Fibroblast of the conjunctiva (primary cell): ENCODE measurements at regions not wholly inside any gene's neighbourhood (a gene's known extent, or its start where the extent isn't known, plus 50 kb on each side); places are given as distances from the start of the nearest gene placed in this dataset.

ENCODE experiments used
- DNase-seq: peaks from one replicate; pipeline ENCODE4 v3.0.0-alpha.2; 2010; ENCODE audit warnings: low read depth

GRCh38 chr6:209432-210103 is 82.7 kb upstream of the DUSP22 start:
- DNase-seq, result no peak

- DNase-seq, result no peak
These were observed 82.2 kb upstream of the DUSP22 start for GRCh38 chr6:210104-210456.

GRCh38 chr6:210778-211374 is 81.4 kb upstream of the DUSP22 start:
- DNase-seq, result no peak

GRCh38 chr6:211871-212497 is 80.3 kb upstream of the DUSP22 start:
- DNase-seq, result no peak

GRCh38 chr6:213284-213683 is 79.0 kb upstream of the DUSP22 start:
- no peak for DNase-seq

GRCh38 chr6:214428-214827 is 77.9 kb upstream of the DUSP22 start:
- DNase-seq, result no peak

- DNase-seq, result no peak
These were observed 76.8 kb upstream of the DUSP22 start for GRCh38 chr6:215335-216034.

- DNase-seq, result no peak
These were observed 75.1 kb upstream of the DUSP22 start for GRCh38 chr6:217048-217659.

GRCh38 chr6:218153-219018 is 73.9 kb upstream of the DUSP22 start:
- no peak for DNase-seq

- DNase-seq, result no peak
These were observed 73.2 kb upstream of the DUSP22 start for GRCh38 chr6:219019-219570.

GRCh38 chr6:219641-220198 is 72.6 kb upstream of the DUSP22 start:
- DNase-seq, result no peak

GRCh38 chr6:220312-220711 is 72.0 kb upstream of the DUSP22 start:
- no peak for DNase-seq

- DNase-seq, result no peak
These were observed 71.4 kb upstream of the DUSP22 start for GRCh38 chr6:220721-221475.

- no peak for DNase-seq
These were observed 70.5 kb upstream of the DUSP22 start for GRCh38 chr6:221531-222349.

GRCh38 chr6:222468-222867 is 69.8 kb upstream of the DUSP22 start:
- no peak for DNase-seq

- DNase-seq, result no peak
These were observed 69.2 kb upstream of the DUSP22 start for GRCh38 chr6:223136-223535.

- no peak for DNase-seq
These were observed 68.5 kb upstream of the DUSP22 start for GRCh38 chr6:223763-224162.

- no peak for DNase-seq
These were observed 67.9 kb upstream of the DUSP22 start for GRCh38 chr6:224350-224749.

- DNase-seq, result no peak
These were observed 67.1 kb upstream of the DUSP22 start for GRCh38 chr6:225121-225721.
